Activated CD4-positive, CD25-positive, alpha-beta regulatory T cell treated with anti-CD3 and anti-CD28 coated beads, Interleukin-2, amount 50 U/mL, for 24 hours (primary cell): ENCODE measurements at regions not wholly inside any gene's neighbourhood (a gene's known extent, or its start where the extent isn't known, plus 50 kb on each side); places are given as distances from the start of the nearest gene placed in this dataset.
"Not testable (repeated sequence)": the region's sequence is repeated elsewhere in the genome, so short reads cannot be mapped to it uniquely, and the experiment has no call there.

Experiments used
- ATAC-seq, 2 donors: fragments of 150-1000 bp; cut with Tn5 transposase; one replicate each; pipeline ENCODE4 v1.10.0; 2021; ENCODE audit warnings: mild to moderate bottlenecking in 1 of 2, moderate library complexity in 1 of 2

DNA sequence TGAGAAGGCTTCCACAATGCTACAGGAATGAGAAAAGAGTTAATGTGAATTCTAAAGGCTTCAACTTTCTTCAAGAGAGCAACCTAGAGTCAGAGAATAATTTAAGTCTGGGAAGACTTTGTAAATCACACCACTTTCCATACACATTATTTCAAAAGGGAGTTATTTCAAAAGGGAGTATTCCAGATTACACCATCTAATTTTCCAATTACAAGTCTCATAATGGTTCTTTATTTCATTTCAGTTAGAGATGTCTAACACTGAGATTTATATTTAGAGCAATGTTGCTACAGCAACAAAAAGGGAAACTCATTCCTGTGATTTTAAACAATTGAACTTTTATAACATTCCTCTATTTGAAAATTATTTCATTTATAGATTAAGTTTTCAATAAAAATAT is 98.8 kb upstream of the DST start:
- ATAC-seq, result no peak

DNA sequence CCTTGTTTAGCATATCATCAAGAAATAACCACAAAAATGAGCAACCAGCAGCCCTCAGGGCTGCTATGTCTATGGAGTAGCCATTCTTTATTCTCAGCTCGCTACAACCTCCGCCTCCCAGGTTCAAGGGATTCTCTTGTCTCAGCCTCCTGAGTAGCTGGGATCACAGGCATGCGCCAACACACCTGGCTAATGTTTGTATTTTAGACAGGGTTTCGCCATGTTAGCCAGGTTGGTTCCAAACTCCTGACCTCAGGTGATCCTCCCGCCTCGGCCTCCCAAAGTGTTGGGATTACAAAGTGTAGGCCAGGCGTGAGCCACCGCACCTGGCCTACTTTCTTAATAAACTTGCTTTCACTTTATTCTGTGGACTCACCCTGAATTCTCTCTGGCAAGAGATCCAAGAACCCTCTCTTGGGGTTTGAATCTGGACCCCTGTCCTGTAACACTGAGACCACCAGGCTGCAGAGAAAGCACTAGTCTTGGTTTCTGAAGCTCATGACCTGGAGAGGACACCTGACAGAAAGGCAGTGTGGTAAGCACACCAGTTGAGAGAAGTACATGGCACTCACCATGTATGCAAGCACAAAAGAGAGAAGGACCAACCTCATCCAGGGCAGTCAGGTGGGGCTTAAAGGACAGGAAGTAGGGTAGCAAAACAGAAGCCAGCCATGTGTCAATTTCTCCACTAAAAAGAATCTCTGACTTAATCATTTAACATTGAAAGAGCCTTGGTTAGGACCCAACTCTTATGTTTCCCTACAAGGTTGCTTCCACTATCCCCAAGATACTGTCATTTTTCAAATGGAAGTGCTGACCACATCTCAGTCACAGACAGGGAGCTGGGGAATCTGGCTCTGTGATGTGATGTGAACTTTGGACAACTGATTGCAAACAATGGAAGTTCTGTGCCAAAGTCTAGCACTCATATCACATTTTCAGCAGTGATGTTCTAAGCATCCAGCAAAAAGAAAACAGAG is 97.4 kb upstream of the DST start:
- ATAC-seq, result no peak

DNA sequence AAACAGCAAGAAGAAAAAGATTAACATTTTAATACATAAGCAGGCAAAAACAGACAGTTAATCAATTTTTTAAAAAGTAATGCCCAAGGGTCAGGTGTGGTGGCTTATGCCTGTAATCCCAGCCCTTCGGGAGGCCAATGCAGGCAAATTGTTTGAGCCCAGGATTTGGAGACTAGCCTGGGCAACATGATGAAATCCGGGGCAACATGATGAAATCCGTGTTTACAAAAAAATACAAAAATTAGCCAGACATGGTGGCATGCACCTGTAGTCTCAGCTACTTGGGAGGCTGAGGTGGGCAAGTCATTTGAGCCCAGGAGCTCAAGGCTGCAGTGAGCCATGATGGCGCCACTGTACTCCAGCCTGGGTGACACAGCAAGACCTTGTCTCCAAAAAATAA is 94.1 kb upstream of the DST start:
- no peak for ATAC-seq

DNA sequence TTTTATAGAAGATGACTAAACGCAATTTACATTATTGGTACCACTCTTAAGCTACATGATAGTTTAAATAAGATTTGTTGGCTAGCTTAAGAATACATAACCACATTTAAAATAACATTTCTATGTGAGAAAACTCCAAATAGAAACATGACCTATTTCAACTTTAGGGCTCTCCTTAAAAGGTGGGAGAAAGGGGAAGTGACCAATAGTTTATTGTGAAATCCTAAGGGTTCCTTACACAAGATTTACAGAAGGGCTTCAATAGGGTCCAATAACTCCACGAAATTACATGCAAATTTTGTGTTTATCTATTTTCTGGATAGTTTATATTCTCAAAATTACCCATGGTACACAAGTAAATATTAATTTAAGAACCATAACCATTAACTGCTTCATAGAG is 91.6 kb upstream of the DST start:
- ATAC-seq, result no peak

DNA sequence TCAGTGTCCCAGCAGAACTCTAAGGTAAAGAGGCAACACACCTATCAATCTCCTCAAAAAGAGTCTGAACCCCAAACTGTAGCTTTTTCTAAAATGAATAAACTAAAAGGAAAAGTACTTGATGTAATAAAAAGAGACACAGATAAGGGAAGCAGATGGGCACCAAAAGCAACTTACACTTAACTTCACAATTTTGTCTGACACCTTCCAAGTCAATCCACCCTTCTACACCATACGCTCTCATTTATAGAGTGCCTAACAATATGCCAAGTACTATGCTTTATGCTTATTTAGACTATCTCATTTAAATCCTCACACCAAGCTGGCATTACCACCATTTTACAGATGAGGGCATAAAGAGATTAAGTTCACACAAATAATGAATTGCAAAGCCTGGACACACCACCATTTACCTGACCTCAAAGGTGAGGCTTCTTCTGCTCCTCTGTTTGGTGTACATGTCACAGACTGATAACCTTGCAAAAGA is 90.6 kb upstream of the DST start:
- no peak for ATAC-seq

DNA sequence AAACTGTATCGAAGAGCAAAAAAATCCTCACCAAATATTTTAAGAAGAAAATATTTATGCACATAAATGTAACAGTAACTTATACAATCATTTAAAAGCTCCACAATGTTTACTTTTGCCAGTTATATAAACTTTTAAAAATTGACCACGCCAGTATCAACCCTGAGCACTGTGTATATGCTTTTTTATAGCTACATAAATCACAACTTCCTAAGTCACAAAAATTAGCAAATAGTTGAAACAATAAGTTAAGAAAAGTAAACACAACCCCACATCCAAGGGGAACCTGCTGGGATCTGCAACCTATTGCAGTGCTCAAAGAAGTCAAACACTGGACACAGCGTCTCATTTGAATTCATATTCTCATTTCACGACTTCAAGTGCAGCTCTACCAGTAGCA is 89.8 kb upstream of the DST start:
- no peak for ATAC-seq

DNA sequence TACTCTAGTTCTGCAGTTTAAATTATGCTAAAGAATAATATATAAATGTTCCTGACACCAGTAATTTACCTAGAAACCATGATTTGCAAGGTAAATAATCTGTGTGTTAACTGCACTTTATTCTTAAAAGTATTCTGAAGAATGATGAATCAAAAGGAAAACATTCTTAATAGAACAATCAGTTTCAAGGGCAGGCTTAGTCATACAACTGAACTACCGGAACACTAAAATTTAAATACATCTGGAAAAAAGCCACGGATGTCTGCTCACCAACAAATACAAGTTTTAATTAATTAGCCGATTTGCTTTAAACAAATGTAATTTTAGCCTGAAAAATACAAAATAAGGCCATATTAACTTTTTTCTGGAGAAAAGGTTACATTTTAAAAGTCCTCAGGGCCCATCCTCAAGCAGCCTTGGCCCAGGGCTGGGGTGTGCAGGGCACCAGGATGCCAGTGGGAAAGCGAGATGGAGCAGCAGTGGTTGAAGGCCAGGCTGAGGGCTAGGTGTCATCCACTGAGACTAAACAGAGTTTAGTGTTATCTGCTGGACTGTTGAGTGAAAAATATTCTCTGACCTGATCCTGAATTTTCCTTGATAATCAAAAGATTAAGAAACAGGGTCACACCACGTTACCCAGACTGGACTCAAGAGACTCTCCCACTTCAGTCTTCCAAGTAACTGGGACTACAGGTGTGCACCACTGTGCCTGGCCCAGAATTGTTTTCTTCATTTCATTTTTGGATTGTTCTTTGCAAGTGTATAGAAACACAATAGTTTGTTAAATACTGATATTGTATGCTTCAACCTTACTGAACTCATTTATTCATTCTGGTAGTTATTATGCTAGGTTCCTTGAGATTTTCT is 88.2 kb upstream of the DST start:
- no peak for ATAC-seq

DNA sequence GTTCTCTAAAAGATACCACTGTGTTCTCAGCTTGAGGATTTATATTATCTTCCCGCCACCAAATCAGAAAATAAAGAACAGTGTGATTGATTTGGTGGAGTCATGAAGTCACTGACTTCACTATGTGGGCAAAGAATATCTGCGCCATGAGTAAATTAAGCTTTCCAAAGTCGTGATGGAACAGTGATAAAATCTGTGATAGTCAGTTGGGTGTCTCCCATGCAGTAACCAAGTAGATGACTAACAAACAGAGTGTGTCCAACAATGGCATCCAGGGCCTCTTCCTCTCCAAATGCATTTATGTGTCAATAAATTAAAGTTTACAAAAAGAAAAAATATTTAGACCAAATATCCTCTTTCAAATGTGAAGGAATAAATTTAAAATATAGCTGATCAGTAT is 87.0 kb upstream of the DST start:
- ATAC-seq, result no peak

DNA sequence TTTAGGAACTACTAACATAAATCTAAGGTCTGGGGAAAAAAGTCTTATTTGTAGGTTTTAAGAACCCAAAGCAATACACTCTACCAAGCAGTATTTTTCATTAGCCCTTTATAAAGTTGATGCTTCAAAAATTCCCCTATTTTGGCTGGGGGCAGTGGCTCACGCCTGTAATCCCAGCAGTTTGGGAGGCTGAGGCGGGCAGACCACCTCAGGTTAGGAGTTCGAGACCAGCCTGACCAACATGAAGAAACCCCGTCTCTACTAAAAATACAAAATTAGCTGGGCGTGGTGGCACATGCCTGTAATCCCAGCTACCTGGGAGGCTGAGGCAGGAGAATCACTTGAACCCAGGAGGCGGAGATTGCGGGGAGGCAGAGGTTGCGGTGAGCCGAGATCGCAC is 86.5 kb upstream of the DST start:
- ATAC-seq, result not testable (repeated sequence)

DNA sequence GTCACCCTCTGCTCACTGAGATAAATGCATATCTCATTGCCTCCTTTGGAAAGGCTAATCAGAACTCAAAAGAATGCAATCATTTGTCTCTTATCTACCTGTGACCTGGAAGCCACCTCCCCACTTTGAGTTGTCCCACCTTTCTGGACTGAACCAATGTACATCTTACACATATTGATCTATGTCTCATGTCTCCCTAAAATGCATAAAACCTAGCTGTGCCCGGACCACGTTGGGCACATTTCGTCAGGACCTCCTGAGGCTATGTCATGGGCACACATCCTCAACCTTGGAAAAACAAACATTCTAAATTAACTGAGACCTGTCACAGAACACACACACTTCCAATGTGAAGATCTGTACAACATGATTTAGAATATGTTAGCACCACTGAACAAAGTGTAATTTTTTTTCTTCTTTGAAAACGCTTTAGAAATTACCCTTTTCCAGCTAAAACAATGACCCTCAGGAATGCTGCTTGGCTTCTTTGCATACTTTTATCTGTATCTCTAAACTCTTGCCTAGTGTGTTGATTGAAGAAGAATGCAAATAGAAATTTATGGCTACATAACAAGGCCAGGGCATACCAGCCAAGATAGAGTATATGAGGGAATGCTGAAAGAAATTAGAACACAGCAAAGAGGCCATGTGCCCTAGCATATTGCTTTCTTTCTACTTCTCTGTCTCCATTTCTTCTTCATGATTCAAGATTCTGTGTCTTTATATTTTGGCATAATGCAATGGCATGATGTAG is 84.6 kb upstream of the DST start:
- no peak for ATAC-seq

DNA sequence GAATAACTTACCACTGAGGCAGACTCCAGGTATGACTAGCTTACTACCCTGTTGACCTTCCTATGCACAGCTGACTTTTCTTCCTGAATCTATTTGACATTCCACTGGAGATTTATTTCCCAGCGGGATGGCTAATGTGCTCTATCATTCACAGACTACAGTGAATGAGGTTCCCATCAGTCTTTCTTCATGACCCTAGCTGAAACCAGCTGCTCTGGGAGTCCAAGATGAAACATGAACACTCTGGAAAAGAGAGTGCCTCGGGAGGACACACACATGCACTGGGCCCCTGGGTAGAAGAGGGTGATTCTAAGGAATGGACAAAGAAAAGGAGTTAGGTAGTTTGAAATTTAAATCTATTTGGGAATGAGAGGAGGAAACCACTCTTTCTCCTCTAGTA is 82.6 kb upstream of the DST start:
- no peak for ATAC-seq

DNA sequence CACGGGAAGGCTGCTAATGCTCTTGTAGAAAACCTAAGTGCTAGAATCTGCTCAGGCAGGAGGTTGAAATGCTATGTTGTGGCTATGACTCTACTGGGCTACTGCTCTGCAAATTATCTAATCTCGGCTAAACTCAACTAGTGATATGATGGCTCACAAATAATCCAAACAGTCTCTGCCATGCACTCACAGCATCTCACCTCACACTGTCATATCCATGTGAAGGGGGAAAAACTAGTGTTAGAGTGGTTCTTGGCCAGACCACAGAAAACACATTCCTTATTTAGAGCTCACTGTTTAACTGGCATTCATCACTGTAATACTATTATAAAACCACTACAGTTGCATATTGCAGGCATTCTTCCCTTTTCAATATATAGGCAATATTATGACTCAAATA is 81.8 kb upstream of the DST start:
- no peak for ATAC-seq

DNA sequence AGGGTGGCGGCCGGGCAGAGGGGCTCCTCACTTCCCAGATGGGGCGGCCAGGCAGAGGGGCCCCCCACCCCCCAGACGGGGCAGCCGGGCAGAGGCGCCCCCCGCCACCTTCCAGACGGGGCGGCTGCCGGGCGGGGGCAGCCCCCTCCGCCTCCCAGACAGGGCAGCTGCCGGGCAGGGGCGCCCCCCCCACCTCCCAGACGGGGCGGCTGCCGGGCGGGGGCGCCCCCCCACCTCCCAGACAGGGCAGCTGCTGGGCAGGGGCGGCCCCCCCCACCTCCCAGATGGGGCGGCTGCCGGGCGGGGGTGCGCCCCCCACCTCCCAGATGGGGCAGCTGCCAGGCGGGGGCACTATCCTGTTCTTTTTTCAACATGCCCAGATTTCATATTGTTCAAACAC is 78.2 kb upstream of the DST start:
- ATAC-seq, result no peak

DNA sequence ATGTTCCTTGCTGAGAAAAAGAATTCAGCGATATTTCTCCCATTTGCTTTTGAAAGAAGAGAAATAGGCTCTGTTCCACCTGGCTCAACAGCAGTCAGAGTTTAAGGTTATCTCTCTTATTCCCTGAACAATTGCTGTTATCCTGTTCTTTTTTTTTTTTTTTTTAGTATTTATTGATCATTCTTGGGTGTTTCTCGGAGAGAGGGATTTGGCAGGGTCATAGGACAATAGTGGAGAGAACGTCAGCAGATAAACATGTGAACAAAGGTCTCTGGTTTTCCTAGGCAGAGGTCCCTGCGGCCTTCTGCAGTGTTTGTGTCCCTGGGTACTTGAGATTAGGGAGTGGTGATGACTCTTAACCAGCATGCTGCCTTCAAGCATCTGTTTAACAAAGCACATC is 77.5 kb upstream of the DST start:
- ATAC-seq, result not testable (repeated sequence)

DNA sequence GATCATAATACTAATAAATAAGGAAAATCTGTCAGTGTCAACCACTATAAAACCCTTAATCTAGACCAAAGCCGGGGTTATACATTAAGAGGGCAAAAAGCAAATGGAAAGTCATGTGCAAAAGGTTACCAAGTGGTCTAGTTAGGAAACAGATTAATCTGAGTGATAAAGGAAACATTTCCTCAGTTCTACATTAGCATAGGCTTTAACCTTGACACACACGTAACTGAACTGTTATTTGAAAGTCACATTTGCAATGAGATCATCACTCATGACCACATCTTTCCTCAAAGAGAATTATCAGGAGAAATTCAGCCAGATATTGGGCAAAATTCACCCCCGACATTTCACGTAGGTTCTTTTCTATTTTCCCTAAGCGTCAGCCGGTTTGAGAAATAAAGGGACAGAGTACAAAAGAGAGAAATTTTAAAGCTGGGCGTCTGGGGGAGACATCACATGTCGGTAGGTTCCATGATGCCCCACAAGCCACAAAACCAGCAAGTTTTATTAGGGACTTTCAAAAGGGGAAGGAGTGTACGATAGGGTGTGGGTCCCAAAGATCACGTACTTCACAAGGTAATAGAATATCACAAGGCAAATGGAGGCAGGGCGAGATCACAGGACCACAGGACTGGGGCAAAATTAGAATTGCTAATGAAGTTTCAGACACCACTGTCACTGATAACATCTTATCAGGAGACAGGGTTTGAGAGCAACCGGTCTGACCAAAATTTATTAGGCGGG is 76.8 kb upstream of the DST start:
- ATAC-seq, result not testable (repeated sequence)

DNA sequence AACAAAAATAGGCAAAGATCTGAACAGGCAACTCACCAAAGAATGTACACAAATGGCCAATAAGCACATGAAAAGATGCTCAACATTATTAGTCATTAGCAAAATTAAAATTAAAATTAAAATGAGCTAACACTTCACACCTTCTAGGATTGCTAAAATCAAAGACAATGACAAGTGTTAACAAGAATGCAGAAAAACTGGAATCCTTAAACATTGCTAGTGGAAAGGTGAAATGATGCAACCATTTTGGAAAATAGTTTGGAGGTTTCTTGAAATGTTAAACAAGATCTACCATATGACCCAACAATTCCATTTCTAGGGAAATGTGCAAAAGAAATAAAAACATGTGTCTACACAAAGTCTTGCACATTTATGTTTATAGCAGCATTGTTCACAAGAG is 75.5 kb upstream of the DST start:
- no peak for ATAC-seq

DNA sequence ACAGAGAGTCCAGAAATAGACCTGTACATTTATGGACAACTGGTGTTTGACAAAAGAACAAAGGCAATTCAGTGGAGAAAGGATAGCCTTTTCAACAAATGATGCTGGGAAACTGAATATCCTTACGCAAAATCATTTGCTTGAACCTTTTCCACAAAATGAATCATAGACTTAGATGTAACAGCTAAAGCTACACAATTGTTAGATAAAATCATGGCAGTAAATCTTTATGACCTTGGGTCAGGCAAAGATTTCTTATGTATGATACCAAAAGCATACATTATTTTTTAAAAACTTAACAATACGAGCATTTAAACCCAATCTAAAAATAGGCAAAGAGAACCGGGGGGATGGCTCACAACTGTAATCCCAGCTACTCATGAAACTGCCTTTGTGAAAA is 73.5 kb upstream of the DST start:
- ATAC-seq, result no peak

DNA sequence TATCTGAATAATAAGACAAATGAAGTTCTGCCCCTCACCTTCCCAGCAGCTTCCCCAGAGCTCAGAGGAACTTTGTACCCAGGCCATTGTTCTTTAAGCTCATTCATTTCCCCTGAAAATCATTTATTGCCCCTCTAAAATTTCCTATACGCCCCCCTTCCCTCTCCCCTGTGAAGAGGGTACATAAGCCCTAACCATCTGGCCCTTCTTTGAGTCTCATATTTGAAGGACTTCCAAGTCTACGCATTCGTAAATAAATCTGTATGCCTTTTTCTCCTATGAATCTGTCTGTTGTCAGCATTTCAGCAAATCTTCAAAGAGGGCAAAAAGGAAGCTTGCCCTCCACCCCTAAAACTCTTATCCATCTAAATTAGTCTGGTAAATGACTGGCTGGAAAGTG is 73.1 kb upstream of the DST start:
- no peak for ATAC-seq

DNA sequence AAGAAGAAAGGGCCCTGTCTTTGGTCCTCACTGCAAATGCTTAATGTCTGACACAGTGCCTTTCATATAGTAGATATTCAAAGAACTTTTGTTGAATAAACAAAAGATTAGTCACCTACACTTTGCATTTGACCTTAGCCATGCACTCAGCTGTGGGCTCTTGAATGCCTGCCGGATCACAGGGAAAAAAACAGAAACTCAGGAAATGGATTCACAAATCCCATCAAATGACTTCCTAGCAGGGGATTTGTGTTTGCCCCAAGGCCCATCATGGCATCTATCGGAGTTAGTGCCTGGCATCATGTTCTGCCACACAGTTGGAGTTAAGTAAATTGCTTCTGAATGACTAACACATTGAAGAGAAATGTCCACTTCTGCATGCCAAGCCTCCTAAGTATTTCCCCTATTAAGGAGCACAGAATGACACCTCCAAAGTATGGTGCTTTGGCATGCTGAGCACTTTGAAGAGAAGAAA is 72.3 kb upstream of the DST start:
- ATAC-seq, result no peak

DNA sequence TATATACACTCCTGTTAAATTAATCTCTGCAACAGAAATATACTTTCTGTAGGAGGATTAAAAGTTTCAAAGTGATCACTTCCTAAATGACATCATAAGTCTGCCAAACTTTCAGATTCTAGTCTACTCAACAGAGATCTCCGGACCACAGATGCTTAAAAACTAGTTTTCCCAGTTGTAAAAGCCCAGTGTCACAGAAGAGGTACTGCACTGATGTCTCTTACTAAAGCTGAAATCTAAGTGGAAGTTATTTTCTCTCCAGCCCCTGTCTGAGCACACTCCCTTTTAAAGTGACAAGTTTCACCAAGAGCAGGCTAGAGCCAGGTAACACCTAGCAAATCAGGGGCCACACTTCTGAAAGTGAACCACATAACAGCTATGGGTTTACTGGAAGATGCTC is 71.6 kb upstream of the DST start:
- ATAC-seq, result no peak

DNA sequence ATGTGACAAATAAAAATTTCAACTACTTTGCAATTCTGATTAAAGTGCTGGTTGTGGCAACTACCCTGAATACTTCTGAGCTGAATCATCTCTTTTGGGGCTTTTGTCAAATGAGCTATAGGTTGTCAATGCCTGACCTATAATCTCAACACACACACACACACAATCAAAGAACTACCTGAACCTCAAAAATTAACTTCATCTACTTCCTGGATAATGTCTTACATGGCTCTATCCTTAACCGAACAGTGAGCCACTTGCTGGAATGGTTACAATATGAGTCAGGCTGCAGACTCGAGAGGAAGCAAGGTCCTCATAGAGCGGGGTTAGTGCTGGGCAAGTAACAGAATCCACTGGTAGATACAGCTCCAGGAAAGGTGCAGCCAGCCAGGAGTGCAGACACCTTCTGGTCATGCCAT is 70.6 kb upstream of the DST start:
- no peak for ATAC-seq

DNA sequence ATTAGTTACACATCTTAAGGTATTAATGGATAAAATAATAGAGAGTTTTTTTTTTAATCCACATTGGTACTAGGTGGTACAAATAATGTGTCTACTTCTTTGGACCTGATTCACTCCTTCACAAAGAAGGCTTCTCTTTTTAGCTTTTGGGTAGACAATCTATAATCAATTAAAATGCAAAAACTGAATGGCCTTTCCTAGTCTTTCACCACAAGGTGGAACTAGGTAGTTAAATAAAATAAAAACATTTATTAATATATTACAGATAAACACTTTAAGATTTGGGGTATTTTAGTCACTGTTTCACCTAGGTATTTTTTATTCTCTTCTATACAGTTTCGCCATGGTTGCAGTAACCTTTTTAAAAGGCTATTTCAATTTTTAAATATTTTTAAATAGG is 68.3 kb upstream of the DST start:
- no peak for ATAC-seq
